ENCODE measurements at regions not wholly inside any gene's neighbourhood (a gene's known extent, or its start where the extent isn't known, plus 50 kb on each side); places are given as distances from the start of the nearest gene placed in this dataset.

DNA sequence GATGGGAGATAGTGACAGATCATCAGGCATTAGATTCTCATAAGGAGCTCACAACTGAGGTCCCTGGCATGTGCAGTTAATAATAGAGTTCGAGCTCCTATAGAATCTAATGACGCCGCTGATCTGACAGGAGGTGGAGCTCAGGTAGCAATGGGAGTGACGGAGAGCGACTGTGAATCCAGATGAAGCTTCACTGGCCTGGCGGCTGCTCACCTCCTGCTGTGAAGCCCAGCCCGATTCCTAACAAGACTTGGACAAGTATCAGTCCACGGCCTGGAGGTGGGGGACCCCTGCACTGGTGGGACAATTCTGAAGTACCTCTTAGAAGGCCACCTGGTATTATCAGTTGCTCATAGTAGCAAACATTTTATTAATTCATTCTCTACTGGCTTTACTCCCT is 377.9 kb upstream of the ITGA1 start:
- Histone ChIP-seq H2AFZ (ENCODE audit: low read length) (no peak overlapping the region), H4K20me1 (replicated peaks in 1 of 2; ENCODE audit: control insufficient read depth in 1 of 2, insufficient read depth in 2 of 2, low read length in 2 of 2) (no peaks in the 10 kb centered on the region), H3K56ac (replicated peaks; ENCODE audit: insufficient read length, low read depth, low read length) (no peak overlapping the region), H2BK5ac (ENCODE audit: low read depth, low read length) (no peak overlapping the region), H3K9ac (replicated peaks in 1 of 4; ENCODE audit: extremely low read depth in 1 of 4, low read depth in 3 of 4, low read length in 3 of 4) (no peak overlapping the region), H4K8ac (ENCODE audit: extremely low read depth, insufficient read depth, low read length) (no peak overlapping the region), H3K18ac (ENCODE audit: extremely low read depth, low read length) (no peak overlapping the region), H3K79me2 (ENCODE audit: control insufficient read depth in 1 of 2, insufficient read depth in 2 of 2, low read length in 2 of 2) (no peaks in the 10 kb centered on the region), H3K79me1 (ENCODE audit: low read depth, low read length) (no peaks in the 10 kb centered on the region), H3K4ac (replicated peaks; ENCODE audit: insufficient read length, low read depth, low read length) (no peak overlapping the region), H4K5ac (ENCODE audit: insufficient read length, low read depth, low read length) (no peak overlapping the region), H2BK20ac (ENCODE audit: low read length) (no peak overlapping the region), H3K27ac (ENCODE audit: low read depth, low read length) (no peak overlapping the region), H2AK5ac (ENCODE audit: low read depth, low read length) (no peak overlapping the region), H2BK15ac (ENCODE audit: low read length) (no peak overlapping the region), H4K91ac (replicated peaks; ENCODE audit: insufficient read length, low read length) (no peak overlapping the region), H3K4me1 (replicated peaks in 1 of 4; ENCODE audit: control insufficient read depth in 3 of 4, insufficient read depth in 4 of 4, low read length in 3 of 4) (no peaks in the 10 kb centered on the region), H3K4me2 (ENCODE audit: insufficient read depth in 1 of 2, low read depth in 2 of 2, low read length in 2 of 2) (no peak overlapping the region), H3K9me3 (ENCODE audit: insufficient read depth in 2 of 2, low read depth in 1 of 2, low read length in 1 of 2) (peaks cover 4% of the 10 kb centered on the region in 2 experiments; a peak in 1 of 4 replicates), H3K14ac (ENCODE audit: insufficient read length) (no peak overlapping the region), H3K4me3 (ENCODE audit: extremely low read depth in 1 of 4, insufficient read depth in 2 of 4, low read depth in 3 of 4, low read length in 4 of 4) (no peak overlapping the region), H3K27me3 (replicated peaks in 1 of 4; ENCODE audit: control insufficient read depth in 3 of 4, extremely low read depth in 1 of 4, insufficient read depth in 3 of 4, low read length in 3 of 4) (no peaks in the 10 kb centered on the region), H2BK12ac (ENCODE audit: low read depth, low read length) (no peak overlapping the region), H3K36me3 (ENCODE audit: control insufficient read depth in 2 of 4, insufficient read depth in 4 of 4, low read length in 3 of 4) (no peaks in the 10 kb centered on the region), H3K23me2 (ENCODE audit: low read depth, low read length) (no peaks in the 10 kb centered on the region), H2BK120ac (replicated peaks; ENCODE audit: low read depth, low read length) (no peak overlapping the region), H3K23ac (ENCODE audit: insufficient read length) (no peak overlapping the region)
- 88% methylated on average over 8 of the region's 8 CpGs; no CpG with 5 or more reads in 1 of the 2 experiments for WGBS, 2 experiments (ENCODE audit: extremely low coverage in 1 of 2, insufficient coverage in 1 of 2, insufficient read length in 1 of 2, insufficient replicate concordance in 2 of 2, low coverage in 1 of 2, low lambda C conversion rate in 2 of 2, missing lambda C conversion rate in 1 of 2)
- DNase-seq (ENCODE audit: low read depth in 1 of 2, low spot score in 2 of 2) (no peak), FAIRE-seq (no peak)
- TF ChIP-seq, protein P1, sequence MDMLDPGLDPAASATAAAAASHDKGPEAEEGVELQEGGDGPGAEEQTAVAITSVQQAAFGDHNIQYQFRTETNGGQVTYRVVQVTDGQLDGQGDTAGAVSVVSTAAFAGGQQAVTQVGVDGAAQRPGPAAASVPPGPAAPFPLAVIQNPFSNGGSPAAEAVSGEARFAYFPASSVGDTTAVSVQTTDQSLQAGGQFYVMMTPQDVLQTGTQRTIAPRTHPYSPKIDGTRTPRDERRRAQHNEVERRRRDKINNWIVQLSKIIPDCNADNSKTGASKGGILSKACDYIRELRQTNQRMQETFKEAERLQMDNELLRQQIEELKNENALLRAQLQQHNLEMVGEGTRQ (IDR thresholded peaks at IDR 0.05; ENCODE audit: low read length) = no peak
- TF ChIP-seq JUND (IDR thresholded peaks at IDR 0.05; ENCODE audit: low read length) (no peak), RAD21 (IDR thresholded peaks at IDR 0.05 in 1 of 2, conservative IDR thresholded peaks at IDR 0.05 in 1 of 2; ENCODE audit: low read depth in 2 of 2, low read length in 2 of 2) (no peak), TAF7 (optimal IDR thresholded peaks at IDR 0.05; ENCODE audit: borderline replicate concordance, low read depth, low read length) (no peak), CEBPB (IDR thresholded peaks at IDR 0.05; ENCODE audit: low read depth, low read length) (no peak), FOSL1 (IDR thresholded peaks at IDR 0.05; ENCODE audit: insufficient read depth, low read depth, low read length) (no peak), RNF2 (IDR thresholded peaks at IDR 0.05; ENCODE audit: borderline replicate concordance, low read depth, low read length, missing control alignments, poor library complexity, severe bottlenecking) (no peak), POLR2AphosphoS5 (IDR thresholded peaks at IDR 0.05; ENCODE audit: low read depth, low read length) (no peak), MAFK (IDR thresholded peaks at IDR 0.05; ENCODE audit: low read depth, low read length) (no peak), SIRT6 (IDR thresholded peaks at IDR 0.05; ENCODE audit: low read length) (no peak), RFX5 (IDR thresholded peaks at IDR 0.05; ENCODE audit: borderline replicate concordance, low read depth, low read length) (no peak)
- TF ChIP-seq, protein P2, sequence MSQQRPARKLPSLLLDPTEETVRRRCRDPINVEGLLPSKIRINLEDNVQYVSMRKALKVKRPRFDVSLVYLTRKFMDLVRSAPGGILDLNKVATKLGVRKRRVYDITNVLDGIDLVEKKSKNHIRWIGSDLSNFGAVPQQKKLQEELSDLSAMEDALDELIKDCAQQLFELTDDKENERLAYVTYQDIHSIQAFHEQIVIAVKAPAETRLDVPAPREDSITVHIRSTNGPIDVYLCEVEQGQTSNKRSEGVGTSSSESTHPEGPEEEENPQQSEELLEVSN (IDR thresholded peaks at IDR 0.05) = no peak
- ChIA-PET POLR2A (ENCODE audit: partially characterized antibody) (no interaction called here), CTCF (ENCODE audit: partially characterized antibody) (no interaction called here)

Measured in H1 (cell line).